Kidney tubule cell (primary cell): ENCODE measurements at regions not wholly inside any gene's neighbourhood (a gene's known extent, or its start where the extent isn't known, plus 50 kb on each side); places are given as distances from the start of the nearest gene placed in this dataset.
A peak's percentile ranks its signal among the peaks of the same experiment; 100 is the strongest.

Experiments
- DNase-seq: peaks from one replicate; pipeline ENCODE4 v3.0.0-alpha.2; 2018; ENCODE audit warnings: low spot score

DNA sequence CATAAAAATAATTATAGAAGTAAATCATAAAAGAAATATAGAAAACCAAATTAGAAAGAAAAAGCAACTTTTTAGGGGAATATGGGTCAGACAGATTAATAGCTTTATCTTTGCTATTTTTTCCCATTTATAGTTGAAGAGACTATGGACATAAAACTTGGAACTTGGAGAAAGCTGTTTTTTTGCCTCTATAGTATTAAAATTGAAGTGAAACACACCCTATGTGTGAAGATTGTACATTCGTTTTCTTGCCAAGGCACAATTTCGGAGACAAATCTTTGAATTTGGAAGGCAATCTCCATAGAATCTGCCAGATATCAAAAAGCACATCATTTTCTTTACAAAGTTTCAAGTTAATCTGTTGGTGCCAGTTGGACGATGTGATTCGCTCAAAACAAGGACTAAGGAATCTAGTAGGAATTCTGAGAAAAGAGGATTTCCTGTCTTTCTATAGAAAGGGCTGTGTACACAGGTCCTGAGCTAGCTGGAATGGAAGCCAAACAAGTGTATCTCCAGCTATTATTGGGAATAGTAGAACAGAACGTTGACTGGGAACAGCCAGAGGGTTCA lies 156.3 kb downstream of the SLC7A11 start:
- DNase-seq, result no peak

DNA sequence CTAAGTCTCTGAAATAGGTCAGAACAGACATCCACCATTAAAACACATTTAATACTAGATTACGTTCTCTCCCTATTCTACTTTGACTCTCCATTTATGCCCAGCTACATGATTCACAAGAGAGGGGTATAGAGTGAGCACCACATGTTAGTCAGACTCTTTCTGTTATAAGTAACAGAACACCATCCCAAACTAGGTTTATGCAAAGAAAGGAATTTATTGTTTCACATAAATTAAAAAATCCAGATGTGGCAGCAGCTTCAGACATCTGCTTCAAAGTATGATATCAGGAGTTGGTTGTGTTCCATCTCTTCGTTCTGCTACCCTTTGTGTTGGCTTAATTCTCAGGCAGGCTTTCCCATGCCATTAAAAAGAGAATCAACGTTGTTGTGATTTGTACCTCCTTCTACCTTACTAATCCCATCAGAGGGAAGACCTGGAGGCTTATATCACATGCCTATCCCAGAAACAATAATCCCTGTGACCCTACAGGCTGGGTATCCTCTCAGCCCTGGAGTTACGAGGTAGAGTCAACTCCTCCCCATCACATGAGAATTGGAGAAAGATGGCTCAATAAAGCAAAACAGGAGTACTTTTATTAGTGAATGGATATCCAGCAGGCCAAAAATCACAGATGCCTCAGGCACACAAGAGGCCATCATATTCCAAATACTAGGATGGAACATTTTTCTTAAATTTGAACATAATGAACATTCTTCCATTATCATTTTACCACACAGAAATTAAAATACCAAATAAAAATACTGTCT lies 163.2 kb downstream of the SLC7A11 start:
- DNase-seq, result no peak

DNA sequence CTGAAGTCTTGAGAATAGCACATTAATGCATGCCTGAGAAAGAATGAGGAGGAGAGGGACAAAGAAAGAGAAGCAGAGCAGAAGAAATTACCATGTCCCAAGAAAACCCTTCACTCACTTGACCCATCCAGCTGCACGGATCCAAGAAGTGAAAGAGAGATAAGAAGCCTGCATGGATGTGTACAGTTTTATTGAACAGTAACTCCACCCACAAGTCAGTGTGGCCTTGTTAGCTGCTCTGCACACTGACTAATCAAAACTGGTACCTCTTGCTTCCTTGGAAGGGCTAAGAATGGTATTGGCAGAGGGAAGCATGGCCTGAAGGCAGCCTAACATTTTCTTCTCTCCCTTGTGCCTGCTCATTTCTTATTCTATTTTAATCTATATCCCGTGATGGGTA lies 163.9 kb downstream of the SLC7A11 start:
- DNase-seq, result no peak

DNA sequence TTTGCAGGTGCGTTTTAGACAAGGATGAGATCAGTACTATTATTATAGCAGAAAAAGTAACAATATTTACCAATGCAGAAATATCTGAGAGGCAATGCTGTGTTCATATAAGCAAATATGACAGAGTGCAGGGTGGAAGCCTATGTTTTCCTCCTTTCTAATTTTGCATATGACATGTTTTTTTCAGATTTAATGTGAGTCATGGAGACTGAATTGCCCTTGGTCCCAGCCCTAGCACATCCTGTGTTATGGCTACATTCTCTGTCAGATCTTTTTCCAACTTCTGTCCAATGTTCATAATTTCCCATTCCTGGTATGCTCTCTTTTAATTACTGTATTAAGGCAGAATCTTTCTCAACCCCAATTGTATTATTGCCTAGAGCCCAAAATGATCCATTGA lies 165.6 kb downstream of the SLC7A11 start:
- no peak for DNase-seq

DNA sequence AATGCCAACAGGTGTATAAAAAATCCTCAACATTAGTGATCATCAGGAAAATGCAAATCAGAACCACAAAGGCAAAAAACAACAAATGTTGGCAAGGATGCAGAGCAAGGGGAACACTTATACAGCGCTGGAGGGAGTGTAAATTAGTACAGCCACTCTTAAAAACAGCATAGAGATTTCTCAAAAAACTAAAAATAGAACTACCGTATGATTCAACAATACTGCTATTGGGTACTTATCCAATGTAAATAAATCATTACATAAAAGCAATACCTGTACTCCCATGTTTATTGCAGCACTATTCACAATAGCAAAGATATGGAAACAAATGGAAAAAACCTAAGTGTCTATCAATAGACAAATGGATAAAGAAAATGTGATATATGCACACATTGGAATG lies 171.3 kb downstream of the SLC7A11 start:
- DNase-seq, result no peak

DNA sequence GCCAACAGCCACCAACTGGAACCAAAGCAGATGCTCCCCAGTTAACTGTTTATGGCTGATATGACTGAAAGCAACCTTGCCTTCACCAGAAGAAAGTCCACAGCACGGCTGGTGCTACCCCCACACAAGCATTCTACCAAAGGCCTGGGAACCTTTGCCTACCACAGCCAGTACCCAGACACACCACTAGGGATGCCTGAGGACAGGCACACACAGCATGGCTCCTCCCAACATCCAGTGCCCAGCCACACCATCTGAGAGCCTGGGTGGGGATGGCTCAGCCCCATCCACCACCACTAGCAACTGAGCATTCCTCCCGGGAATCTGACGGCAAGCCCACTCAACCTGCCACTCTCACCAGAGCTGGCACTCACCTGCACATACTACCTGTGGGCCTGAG lies 178.6 kb downstream of the SLC7A11 start:
- no peak for DNase-seq

DNA sequence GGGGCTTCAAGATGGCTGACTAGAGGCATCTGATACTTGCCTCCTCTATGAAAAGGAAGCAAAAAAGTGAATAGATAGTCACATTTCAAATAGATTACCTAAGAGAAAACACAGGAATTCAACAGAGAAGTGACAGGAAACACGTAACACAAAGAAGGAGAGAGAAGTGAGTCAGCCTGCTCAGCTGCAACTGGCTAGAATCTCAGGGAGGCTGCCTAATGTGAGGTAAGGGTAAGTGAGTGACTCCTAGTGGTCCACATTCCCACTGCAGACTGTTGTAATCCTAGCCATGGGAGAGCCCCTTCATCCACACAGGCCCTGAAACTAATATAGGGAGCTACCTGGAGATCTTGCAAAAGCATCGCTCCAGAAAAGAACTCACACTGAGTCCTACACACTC lies 179.2 kb downstream of the SLC7A11 start:
- DNase-seq, result peak; percentile 46

DNA sequence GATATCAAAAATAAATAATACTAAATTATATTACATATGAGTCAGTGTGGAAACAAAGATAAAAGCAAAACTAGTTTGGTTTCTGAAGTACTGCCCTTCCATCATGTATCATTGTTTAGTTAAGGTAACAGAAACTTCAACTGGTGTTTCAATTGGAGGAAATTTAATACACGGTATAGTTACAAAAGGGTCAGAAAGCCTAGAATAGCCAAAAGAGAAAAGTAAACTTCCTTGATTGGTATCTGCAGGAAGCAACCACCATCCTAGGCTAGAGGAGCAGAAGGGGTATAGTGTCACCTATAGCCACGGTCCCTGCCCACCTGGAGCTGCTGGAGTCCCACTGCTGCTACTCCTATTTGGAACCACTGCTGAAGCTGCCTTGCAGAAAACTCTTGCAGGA lies 185.6 kb downstream of the SLC7A11 start:
- DNase-seq, result no peak

DNA sequence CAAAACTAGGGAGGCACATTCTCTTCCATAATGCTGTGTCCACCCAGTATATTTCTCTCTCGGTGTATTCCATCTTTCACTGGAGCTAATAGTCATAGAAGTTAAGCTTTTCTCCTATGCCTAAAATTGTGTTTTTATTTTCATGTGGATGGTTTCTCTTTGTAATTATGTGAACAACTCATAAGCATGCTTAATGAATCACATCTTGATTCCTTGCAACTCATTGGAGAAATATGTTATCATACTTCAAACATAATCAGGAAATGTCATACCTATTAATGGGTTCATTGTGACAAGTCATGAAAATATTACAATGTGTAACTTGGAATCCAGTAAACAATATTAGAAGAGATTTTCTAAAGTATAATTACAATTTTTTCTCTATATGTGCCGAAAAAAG lies 186.3 kb downstream of the SLC7A11 start:
- DNase-seq, result no peak

DNA sequence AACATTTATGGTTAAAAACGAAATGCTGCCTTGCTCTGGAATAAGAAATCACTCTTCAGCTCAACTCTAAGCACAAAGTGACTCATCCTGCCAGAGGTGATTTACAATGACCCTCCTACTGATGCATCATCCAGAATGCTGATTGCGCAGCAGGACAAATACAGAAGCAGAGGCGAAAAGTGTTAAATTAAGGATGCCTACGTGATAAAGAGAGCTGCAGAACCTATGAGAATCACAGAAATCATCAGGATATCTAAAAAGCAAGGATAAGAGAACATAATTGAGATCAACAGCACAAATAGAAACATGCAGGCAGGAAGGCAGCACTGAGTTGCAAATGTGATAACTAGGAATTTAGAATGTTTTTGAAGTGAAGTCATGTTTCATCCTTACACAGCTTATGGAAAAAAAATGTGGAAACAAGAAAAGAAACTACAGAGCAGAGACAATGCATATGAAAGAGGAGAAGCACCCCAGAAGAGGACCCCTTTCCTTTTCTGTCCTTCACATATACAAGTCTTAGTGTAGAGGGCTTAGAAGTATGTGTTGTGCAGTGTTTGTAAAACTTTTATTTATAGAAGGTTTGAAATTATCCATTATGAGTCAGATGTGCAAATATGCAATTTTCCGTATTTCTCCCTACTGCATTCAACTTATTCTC lies 188.4 kb downstream of the SLC7A11 start:
- DNase-seq, result peak; percentile 75

DNA sequence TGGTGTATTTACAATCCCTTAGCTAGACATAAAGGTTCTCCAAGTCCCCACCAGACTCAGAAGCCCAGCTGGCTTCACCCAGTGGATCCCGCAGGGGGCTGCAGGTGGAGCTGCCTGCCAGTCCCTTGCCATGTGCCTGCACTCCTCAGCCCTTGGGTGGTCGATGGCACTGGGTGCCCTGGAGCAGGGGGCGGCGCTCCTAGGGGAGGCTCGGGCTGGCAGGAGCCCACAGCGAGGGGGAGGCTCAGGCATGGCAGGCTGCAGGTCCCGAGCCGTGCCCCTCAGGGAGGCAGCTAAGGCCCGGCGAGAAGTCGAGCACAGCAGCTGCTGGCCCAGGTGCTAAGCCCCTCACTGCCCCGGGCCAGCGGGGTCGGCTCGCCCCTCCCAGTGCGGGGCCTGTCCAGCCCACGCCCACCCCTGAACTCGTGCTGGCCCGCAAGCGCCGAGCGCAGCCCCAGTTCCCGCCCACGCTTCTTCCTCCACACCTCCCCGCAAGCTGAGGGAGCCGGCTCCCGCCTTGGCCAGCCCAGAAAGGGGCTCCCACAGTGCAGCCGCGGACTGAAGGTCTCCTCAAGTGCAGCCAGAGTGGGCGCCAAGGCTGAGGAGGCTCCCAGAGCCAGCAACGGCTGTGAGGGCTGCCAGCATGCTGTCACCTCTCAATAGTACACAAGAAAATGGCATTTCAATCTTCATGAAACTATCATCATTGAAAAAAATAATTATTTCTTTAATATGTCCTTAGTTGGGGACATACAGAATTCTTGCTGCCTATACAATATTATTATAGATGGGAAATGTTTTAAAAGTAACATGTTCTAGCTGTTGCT lies 189.1 kb downstream of the SLC7A11 start:
- DNase-seq, result no peak

DNA sequence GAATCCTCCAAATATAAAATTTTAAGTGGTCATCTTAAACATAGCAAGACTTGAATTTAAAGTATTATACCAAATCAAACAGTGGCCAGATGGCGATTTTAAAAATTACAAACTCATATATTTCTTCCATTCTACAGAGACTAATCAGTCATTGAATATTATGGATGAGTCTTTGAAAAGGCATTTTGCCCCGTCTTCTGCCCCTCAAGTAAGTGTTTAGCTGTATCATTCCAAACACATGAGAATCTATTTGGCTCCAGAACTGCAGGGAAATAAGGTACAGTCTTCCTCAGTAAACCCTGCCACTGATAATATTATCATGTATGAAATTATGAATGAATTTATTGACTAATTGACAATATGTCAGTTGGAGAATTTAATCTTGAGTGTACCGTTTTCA lies 191.0 kb downstream of the SLC7A11 start:
- DNase-seq, result no peak

DNA sequence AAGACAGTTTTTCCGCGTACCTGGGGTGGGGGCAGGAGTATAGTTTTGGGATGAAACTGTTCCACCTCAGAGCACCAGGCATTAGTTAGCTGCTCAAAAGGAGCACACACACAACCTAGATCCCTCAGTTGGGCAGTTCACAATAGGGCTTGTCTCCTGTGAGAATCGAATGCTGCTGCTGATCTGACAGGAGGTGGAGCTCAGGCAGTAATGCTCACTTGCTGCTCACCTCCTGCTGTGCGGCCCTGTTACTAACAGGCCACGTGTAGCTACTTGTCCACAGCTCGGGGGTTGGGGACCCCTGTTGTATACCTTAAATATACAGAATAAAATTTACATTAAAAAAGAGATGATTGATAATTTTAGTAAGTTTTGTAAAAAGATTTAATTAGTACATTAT lies 191.5 kb downstream of the SLC7A11 start:
- peak; percentile 1 for DNase-seq

DNA sequence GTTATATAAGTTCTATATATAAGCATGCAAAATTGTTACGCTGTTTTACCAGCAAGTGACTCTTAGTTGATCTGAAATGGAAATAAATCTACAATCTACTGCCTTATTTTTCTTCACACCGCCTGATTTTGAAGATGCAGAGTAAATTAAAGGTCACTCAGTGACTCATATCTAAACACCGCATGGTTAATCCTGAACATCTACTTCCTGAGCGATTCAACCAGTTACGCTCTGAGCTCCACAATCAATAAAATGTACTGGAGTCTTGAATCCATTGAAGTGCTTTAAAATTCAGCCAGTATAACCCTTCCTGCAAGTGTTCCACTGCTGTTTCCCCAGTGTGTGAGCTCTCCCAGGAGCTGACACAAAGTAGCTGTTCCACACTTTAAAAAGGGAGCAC lies 192.8 kb downstream of the SLC7A11 start:
- peak; percentile 48 for DNase-seq

DNA sequence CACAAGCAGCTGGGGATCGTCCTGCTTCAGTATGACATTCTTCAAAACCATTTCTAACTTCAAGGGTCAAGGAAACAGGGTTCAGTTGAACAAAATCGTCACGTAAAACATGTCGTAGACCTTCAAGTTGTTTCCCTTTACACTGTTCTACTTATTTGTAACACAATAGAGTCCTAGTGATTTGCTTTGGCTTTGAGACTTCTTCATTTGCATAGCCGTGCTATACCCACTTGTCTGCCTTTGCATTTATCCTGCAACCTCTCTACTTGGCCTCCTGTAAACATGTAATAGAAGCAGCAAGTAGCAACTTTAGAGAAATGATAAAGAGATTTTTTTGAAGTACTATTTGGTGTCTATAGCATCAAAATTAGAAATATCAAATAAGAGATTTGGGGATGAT lies 194.9 kb downstream of the SLC7A11 start:
- no peak for DNase-seq

DNA sequence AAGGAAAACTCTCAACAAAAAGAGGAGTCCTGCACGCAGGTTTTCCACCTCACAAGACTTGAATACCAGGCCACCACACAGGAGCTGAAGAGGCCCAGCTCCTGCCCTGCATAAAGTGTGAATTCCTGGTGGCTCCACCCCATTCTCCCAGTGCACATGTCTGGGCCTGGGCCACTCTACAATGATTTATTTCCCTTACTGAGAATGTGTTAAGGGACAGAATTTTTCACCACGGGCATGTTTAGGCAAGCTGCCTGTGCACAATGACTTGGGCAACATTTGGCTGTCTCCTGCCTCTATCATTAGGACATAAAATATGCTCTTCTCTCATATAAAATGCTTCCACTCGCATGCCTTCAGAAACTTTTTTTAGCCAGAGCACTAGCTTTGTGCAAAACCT lies 197.1 kb downstream of the SLC7A11 start:
- no peak for DNase-seq

DNA sequence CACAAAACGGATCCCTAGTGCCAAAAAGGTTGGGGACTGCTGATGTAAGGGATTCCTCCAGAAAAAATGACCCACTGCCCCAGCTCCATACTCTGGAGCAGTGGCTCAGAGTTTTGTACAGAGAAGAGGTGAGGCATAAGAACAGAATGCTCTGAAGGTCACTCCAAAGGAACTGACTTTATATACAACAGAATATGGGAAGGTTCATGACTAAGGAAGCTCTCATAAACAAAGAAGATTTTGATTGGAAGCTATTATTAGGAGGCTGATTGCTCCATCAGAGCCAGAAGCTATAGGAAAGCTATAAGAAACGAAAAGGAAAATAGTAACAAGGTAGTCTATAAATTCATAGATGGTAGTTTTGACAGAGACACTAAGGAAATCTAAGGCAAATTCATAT lies 203.1 kb downstream of the SLC7A11 start:
- no peak for DNase-seq

DNA sequence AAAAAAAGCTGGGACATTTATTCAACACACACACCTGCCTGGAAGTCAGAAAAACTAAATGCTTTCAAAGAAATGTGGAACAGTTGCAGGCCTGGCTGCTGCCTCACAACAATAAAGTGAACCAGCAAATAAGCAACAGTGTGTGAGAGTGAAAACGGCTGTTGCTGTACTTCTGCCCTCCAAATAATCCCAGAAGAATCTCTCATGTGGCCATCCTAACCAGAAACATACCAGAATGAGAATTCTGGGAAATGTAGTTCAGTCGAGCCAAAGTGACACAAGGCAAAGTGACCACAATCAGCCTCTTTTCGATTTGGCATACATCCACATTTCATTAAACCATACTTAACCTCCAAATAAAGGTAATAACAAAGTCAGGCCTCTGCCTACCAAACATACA lies 204.5 kb downstream of the SLC7A11 start:
- DNase-seq, result no peak

DNA sequence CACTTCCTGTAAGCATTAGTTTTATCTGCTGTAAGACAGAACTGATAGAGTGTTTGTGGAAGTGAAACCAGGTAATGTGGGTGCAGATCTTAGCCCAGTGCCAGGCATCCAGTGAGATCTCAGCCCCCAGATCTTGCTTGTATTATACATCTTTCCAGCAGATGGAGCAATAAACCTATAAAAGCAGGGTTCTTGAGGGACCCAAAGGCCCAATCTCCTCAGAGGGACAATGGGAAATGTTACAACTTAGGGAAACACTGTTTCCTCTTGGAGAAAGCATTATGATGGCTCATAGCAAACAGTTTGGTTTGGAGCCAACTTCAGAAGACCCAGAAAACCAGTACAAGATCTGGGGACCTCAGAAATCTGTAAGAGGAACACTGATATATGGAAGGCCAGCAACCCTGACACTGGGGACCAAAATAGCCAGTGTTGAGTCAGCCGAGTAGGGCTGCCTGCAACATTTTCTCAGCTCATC lies 206.3 kb downstream of the SLC7A11 start:
- peak; percentile 57 for DNase-seq

DNA sequence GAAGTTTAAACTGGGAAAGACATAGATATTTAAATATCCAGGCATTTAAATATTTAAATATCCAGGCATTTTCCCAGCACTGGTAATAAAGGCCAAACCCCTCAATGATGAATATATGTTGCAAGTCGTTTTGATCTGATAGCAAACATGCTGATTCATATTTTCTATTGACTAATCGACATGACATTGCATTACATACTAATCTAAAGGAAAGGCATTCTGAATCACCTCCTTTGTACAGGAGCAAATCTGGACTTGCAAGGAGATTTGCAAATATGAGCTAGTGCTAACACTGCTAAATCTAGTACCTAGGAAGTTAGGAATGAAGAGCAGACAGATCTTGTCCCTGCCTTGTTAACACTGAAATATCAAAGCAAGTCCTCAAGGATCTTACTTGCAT lies 207.3 kb downstream of the SLC7A11 start:
- DNase-seq, result no peak

DNA sequence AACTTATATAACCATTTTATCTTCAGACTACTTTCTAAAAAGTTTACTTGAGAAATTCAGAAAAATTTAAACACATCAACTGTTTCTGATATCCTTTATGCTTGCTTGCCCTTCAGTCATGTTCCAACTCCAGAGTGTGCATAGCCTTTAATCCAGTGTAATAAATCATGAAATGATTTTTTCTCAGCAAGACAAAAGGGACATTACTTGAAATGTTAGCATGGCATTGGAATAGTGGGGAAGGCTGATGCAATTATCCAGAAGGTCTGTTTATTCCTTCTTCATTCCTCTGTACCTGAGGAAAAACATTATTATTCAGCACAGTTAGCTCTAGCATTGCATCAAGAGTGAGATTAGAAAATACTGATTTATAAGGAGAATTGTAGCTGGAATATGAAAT lies 209.9 kb downstream of the SLC7A11 start:
- no peak for DNase-seq

DNA sequence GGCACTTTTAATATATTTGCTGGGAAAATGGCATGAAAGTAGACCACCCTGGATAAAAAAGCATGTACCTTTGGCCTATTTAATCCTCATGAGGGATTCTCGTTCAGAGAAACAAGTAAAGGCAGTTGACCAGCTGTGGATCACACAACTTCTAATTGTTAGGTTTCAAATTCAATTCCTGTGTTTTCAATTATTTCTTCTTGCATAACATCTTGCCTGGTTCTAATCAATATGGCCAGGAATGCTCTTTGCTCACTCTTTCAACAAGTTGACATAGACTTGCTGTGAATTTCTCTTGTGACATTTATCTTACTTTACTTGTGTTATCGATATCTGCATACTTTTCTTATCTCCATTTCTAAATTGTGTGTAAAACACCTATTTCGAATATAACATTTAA lies 211.8 kb downstream of the SLC7A11 start:
- no peak for DNase-seq

DNA sequence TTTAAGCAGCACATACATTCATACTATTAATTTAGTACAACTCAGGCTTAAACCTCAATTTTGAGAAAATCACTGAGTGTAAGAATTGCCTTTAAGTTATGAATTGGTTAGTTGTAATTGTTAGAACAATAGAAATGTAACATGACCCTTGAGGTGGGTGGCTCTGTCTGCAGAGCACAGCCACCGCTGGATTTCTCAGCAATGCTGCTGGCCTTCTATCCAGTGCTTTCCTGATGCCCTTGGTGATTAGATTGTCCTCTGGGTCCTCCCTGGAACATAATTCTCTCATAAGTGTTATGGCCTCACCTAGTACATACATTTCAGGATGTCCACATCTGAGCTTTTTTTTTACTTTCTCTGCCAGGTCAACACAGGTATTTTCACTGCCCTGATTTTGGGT lies 213.2 kb downstream of the SLC7A11 start:
- DNase-seq, result no peak
